Esophagus muscularis mucosa (tissue), 4 donors: ENCODE measurements at regions not wholly inside any gene's neighbourhood (a gene's known extent, or its start where the extent isn't known, plus 50 kb on each side); places are given as distances from the start of the nearest gene placed in this dataset.

ENCODE experiments used
- CTCF ChIP-seq, 3 experiments: fragments of 200-600 bp in 2 of 3; fragments of 450-650 bp in 1 of 3; sonication (generic) in 2 of 3; IDR thresholded peaks; one replicate each; pipeline ENCODE4 v1.5.1; 2017 to 2019; ENCODE audit warnings: antibody characterized with exemption in 3 of 3, mild to moderate bottlenecking in 2 of 3, moderate library complexity in 1 of 3
- EP300 ChIP-seq: sonication (generic); formaldehyde crosslinking; IDR thresholded peaks from one replicate; pipeline ENCODE4 v1.6.1; 2017; ENCODE audit warnings: antibody characterized with exemption
- POLR2A ChIP-seq: fragments of 450-650 bp; IDR thresholded peaks from one replicate; pipeline ENCODE4 v1.6.1; 2017; ENCODE audit warnings: antibody characterized with exemption, moderate library complexity, mild to moderate bottlenecking, low read depth
- POLR2AphosphoS5 ChIP-seq, 2 donors: sonication (generic); formaldehyde crosslinking; IDR thresholded peaks; one replicate each; pipeline ENCODE4 v1.6.1; 2017; ENCODE audit warnings: antibody characterized with exemption in 2 of 2

DNA sequence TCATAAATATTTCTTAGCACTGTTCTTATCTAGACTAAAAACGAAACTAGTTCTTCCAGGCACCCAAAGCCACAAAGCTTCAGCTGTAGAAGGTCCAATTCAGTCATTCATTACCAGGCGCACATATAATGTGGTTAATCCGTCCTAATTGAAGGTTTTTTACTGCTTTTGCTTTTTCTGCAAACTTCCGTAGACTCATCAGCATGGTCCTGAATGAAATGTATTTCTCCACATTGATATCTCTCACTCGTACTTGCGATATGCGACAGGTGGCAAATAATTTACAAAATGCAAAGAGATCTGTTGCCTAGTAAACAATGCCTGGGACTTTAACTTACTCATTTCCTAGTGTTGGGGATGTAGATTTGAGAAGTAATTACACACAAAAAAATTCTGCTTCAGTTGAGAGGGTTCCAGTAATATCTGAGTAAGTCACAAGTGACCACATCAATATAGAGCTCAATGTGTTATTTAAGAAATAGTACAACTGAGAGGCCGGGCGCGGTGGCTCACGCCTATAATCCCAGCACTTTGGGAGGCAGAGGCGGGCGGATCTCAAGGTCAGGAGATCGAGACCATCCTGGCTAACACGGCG, 75.0 kb upstream of the MBNL1 start:
- no peak for TF ChIP-seq POLR2A
- TF ChIP-seq CTCF (IDR thresholded peaks at IDR 0.05), result no peak
- no peak for TF ChIP-seq POLR2AphosphoS5 (IDR thresholded peaks at IDR 0.05)
- no peak for TF ChIP-seq EP300
